HAP-1 (cell line): ENCODE measurements at regions not wholly inside any gene's neighbourhood (a gene's known extent, or its start where the extent isn't known, plus 50 kb on each side); places are given as distances from the start of the nearest gene placed in this dataset.
"Not testable (repeated sequence)": the region's sequence is repeated elsewhere in the genome, so short reads cannot be mapped to it uniquely, and the experiment has no call there.

Source experiments
- DNase-seq, 2 experiments: peaks; one replicate each; pipeline ENCODE4 v3.0.0-alpha.2; 2016 to 2020; ENCODE audit warnings: low spot score in 2 of 2
- H3K27me3 ChIP-seq: fragments of 250-450 bp; sonication (Bioruptor Pico); 2 replicates; pipeline ENCODE4 v1.5.1; 2020; ENCODE audit warnings: low read depth, mild to moderate bottlenecking, moderate library complexity
- H3K36me3 ChIP-seq: fragments of 250-450 bp; sonication (Bioruptor Pico); replicated peaks from 2 replicates; pipeline ENCODE4 v1.5.1; 2020; ENCODE audit warnings: mild to moderate bottlenecking
- H3K4me1 ChIP-seq: fragments of 250-450 bp; sonication (Bioruptor Pico); 2 replicates; pipeline ENCODE4 v1.5.1; 2020; ENCODE audit warnings: mild to moderate bottlenecking
- H3K4me3 ChIP-seq: fragments of 250-450 bp; sonication (Bioruptor Pico); 2 replicates; pipeline ENCODE4 v1.5.1; 2020; ENCODE audit warnings: mild to moderate bottlenecking, moderate library complexity
- H3K9me3 ChIP-seq: fragments of 250-450 bp; sonication (Bioruptor Pico); 2 replicates; pipeline ENCODE4 v1.5.1; 2020; ENCODE audit warnings: mild to moderate bottlenecking, moderate library complexity
- in situ Hi-C: fragments of 300-500 bp; cut with MboI; formaldehyde crosslinking; loops from 3 replicates; pipeline ENCODE4 v1.14.3; 2020; ENCODE audit warnings: low sequenced_read_pairs, inconsistent platforms, mixed read lengths

DNA sequence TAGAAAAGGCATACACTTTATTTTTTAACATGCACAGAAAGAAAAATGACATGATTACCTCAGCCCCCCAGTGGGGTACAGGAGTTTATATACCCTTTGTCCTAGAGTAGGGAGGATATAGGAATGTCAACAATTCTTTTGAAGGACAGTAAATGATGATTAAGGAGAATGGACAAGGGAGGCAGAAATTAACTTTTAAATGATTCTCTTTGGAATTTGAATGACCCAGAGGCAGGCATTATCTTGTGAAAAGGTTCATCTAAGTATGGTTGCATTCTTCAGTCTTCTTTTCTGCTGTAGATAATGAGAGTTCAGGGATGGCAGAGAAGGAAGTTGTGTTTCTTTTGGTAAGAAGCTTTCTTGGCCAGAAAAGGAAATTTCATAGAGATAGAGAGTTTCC is 971.3 kb downstream of the CNTNAP5 start:
- H3K27me3 ChIP-seq = no peaks in the 10 kb centered on the region
- DNase-seq = no peak
- no peaks in the 10 kb centered on the region for H3K9me3 ChIP-seq
- in situ Hi-C loops = no loop called here
- no peaks in the 10 kb centered on the region for H3K4me1 ChIP-seq
- no peaks in the 10 kb centered on the region for H3K36me3 ChIP-seq
- H3K4me3 ChIP-seq = no peak overlapping the region

DNA sequence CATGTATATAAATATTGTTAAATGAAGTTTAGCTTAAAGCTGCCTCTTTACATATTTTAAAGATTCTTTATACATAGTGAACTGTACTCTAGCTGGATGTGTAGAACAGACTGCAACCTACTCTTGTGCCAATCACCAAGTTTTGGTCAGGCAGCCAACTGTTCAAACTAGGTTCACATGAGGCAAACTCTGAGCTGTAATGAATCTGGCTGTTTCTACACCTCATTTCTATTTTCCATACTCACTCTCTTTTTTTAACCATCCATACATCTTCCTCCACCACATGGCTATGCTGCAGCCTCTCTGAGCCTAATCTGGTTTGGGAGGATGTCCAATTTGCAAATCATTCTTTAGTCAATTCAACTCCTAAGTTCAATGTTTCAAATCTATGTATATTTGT is 974.8 kb downstream of the CNTNAP5 start:
- H3K36me3 ChIP-seq = no peaks in the 10 kb centered on the region
- no peaks in the 10 kb centered on the region for H3K27me3 ChIP-seq
- no peaks in the 10 kb centered on the region for H3K4me1 ChIP-seq
- no peak for DNase-seq
- H3K4me3 ChIP-seq = no peak overlapping the region
- H3K9me3 ChIP-seq = no peaks in the 10 kb centered on the region
- in situ Hi-C loops = no loop called here

DNA sequence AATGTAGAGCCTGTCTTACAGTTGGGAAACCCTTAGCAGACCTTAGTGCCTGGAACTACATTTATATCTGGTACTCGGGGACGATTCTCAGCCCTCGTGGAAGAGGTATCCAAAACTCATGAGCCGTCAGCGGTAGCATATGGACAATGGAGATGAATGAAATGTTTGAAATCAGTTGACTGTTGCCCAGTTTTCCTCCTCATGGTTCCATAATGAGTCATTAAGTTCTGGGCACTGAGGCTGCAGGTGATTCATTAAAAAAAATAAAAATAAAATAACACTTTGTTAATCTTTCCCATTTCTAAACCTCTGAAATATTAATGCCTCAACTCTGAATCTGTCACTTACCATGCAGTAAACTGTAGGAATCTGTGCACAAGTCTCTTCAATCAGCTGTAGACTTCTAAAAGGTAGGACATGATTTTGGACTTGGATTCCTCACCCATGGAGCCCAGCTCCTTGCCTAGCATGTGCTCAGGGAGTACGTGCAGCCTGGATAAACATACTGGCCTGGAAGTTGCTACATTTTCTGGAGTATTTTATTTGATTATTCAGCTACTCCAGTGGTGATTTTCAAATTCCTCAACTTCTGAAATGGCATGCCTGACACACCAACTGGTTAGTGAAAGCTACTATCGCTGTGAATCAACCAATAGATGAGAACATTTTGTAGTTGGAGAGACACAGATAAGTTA is 979.2 kb downstream of the CNTNAP5 start:
- Histone ChIP-seq H3K4me1 (no peaks in the 10 kb centered on the region), H3K9me3 (no peaks in the 10 kb centered on the region), H3K27me3 (no peaks in the 10 kb centered on the region), H3K36me3 (no peaks in the 10 kb centered on the region), H3K4me3 (no peak overlapping the region)
- DNase-seq = no peak
- in situ Hi-C loops = no loop called here

DNA sequence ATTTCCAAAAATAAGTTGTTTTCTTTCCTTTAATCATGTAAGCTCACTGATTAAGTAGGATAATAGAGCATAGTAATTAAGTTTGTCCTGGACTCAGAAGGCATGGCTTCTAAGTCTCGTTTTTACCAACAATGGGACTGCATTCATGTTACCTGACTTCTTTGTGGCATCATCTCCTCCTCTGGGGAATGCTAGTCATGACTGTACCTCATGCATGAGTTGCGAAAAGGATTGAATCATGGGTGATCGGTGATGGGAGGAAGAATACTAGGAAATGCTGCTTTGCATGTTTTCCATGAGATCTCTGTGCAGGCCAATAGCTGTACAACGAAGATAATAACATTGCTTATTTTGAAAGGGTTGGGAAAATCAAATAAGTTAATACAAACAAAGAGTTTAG is 981.6 kb downstream of the CNTNAP5 start:
- DNase-seq = no peak
- Histone ChIP-seq H3K36me3 (no peaks in the 10 kb centered on the region), H3K9me3 (no peaks in the 10 kb centered on the region), H3K27me3 (no peaks in the 10 kb centered on the region), H3K4me1 (no peaks in the 10 kb centered on the region), H3K4me3 (no peak overlapping the region)
- in situ Hi-C loops = no loop called here

DNA sequence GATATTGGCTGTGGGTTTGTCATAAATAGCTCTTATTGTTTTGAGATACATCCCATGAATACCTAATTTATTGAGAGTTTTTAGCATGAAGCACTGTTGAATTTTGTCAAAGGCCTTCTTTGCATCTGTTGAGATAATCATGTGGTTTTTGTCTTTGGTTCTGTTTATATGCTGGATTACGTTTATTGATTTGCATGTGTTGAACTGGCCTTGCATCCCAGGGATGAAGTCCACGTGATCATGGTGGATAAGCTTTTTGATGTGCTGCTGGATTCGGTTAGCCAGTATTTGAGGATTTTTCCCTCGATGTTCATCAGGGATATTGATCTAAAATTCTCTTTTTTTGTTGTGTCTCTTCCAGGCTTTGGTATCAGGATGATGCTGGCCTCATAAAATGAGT is 1003.6 kb downstream of the CNTNAP5 start:
- H3K4me3 ChIP-seq, in situ Hi-C loops, H3K9me3 ChIP-seq, H3K27me3 ChIP-seq, H3K4me1 ChIP-seq, DNase-seq, H3K36me3 ChIP-seq: not testable (repeated sequence)

DNA sequence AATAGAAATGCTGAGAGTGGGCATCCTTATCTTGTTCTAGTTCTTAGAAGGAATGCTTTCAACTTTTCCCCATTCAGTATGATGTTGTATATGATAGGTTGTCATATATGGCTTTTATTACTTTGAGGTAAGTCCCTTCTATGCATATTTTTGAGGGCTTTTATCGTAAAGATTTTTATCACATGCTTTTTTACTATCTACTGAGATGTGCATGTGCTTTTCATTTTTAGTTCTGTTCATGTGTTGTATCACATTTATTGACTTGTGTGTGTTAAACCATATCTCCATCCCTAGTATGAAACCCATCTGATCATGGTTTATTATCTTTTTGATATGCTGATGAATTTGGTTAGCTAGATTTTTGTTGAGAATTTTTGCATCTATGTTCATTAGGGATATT is 1008.8 kb downstream of the CNTNAP5 start:
- Histone ChIP-seq H3K4me1 (no peaks in the 10 kb centered on the region), H3K36me3 (no peaks in the 10 kb centered on the region), H3K27me3 (no peaks in the 10 kb centered on the region), H3K9me3 (no peaks in the 10 kb centered on the region), H3K4me3 (no peak overlapping the region)
- in situ Hi-C loops = no loop called here
- DNase-seq = no peak

DNA sequence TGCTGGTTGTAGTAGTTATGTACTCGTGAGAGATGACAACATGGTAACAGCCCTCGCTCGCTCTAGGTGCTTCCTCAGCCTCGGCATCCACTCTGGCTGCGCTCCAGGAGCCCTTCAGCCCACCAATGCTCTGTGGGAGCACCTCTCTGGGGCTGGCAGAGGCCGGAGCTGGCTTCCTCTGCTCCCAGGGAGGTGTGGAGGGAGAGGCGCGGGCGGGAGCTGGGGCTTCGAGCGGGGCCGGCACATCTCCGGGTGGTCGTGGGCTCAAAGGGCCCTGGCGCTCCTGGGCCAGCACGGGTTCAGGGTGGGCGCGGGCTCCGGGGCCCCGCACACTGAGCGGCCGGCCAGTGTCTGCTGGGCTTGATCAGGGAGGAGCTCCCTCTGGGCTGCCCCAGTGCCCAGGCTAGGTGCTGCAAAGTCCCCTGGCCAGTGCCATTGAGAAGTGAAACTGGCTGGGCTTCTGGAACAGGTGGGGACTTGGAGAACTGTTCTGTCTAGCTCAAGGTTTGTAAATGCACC is 1012.1 kb downstream of the CNTNAP5 start:
- H3K4me3 ChIP-seq = no peak overlapping the region
- H3K9me3 ChIP-seq = no peaks in the 10 kb centered on the region
- DNase-seq = no peak
- no peaks in the 10 kb centered on the region for H3K36me3 ChIP-seq
- in situ Hi-C loops = no loop called here
- no peaks in the 10 kb centered on the region for H3K27me3 ChIP-seq
- no peaks in the 10 kb centered on the region for H3K4me1 ChIP-seq

DNA sequence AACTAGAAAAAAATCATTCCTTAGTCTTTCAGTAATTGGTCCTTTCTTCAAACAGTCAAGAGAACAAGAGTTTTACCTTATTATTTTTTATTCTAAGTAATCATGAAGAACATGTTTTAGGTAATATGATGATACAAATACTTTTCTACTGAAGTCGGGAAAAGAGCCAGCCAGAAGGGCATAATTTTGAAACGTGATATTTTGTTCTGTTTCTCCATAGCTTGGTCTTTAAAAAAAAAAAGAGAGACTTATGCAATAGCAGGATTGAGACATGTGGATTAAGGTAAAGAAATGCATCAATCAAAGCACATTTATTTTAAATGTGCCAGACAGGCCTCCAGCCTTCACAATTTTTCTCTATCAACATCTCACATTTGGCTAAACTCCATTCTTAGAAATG is 1016.8 kb downstream of the CNTNAP5 start:
- no peak for DNase-seq
- Histone ChIP-seq H3K9me3 (no peaks in the 10 kb centered on the region), H3K4me3 (no peak overlapping the region), H3K27me3 (no peaks in the 10 kb centered on the region), H3K36me3 (no peaks in the 10 kb centered on the region), H3K4me1 (no peaks in the 10 kb centered on the region)
- in situ Hi-C loops = no loop called here

DNA sequence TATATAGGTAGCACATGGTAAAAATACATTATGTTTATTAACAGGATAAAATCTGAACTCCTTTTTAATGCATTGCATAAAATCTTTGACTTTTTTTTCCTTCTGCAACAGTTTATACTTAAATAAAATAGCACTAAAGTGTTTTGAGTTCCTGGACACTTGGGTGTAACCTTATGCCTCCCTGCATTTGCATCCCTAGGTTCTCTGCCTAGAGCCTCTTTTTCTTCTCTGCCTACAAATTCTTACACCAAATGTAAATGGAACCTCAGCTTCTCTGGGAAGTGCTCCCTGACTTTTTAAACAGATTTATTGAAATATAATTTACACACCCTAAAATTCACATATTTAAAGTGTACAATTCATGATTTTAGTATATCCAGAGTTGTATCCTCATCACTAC is 1017.6 kb downstream of the CNTNAP5 start:
- no peak for DNase-seq
- H3K4me1 ChIP-seq = no peaks in the 10 kb centered on the region
- H3K27me3 ChIP-seq = no peaks in the 10 kb centered on the region
- no peaks in the 10 kb centered on the region for H3K9me3 ChIP-seq
- in situ Hi-C loops = no loop called here
- H3K36me3 ChIP-seq = no peaks in the 10 kb centered on the region
- no peak overlapping the region for H3K4me3 ChIP-seq

DNA sequence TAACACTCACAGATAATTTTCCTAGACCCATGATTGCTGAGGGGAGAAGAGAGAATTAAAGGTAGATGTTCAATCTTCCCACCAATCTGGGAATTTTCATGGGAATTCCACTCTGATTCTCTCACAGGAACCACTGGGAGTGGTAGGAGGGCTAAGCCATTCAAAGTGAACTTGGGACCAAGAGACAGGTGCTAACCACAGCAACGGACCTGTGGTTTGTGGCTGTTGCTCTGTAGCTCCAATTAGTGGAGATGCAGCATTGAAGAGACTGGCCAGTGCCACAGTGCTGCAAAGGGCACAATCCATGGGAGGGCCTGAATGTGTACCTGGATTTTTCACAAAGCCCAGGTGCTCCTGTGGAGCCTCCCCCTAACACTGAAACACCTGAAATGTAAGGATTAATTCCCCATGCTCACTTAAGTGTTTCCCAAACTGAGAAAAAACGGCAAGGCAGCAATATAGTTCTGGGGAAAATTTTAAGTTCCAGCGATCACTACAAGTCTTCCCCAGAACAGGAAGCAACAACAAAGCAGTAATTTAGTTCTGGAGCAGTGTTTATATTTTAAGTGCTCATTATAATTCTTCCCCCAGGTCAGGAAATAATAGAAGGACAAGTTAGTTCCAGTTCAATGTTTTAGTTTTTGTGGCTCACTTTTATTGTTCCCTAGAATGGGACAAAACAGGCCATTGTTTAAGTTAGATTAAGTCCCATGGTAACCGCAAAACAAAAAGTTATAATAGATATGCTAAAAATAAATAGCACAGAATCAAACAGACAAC is 1045.8 kb downstream of the CNTNAP5 start:
- no peak overlapping the region for H3K4me3 ChIP-seq
- no peaks in the 10 kb centered on the region for H3K36me3 ChIP-seq
- H3K4me1 ChIP-seq = no peaks in the 10 kb centered on the region
- no peaks in the 10 kb centered on the region for H3K27me3 ChIP-seq
- no peak for DNase-seq
- in situ Hi-C loops = no loop called here
- H3K9me3 ChIP-seq = 0 out of 2 replicates have a peak, but pooled peaks cover 2% of the 10 kb centered on the region

DNA sequence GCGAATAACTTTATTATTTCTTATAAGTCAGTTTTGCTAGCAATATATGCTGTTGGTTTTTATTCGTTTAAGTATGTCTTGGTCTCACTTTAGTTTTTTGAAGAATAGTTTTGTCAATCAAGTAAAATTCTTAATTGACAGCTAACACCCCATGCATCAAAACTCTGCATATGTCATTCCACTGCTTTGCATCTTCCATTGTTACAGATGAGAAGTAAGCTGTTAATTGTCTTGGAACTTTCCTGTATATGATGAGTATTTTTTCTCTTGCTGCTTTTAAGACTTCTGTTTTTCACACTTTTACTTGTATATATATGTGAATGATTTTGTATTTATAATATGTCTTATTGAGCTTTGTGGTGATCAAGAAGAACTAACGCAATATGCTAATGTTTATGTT is 1048.4 kb downstream of the CNTNAP5 start:
- Histone ChIP-seq H3K4me3 (no peak overlapping the region), H3K36me3 (no peaks in the 10 kb centered on the region), H3K4me1 (no peaks in the 10 kb centered on the region), H3K9me3 (no peaks in the 10 kb centered on the region), H3K27me3 (no peaks in the 10 kb centered on the region)
- in situ Hi-C loops = no loop called here
- DNase-seq = no peak

DNA sequence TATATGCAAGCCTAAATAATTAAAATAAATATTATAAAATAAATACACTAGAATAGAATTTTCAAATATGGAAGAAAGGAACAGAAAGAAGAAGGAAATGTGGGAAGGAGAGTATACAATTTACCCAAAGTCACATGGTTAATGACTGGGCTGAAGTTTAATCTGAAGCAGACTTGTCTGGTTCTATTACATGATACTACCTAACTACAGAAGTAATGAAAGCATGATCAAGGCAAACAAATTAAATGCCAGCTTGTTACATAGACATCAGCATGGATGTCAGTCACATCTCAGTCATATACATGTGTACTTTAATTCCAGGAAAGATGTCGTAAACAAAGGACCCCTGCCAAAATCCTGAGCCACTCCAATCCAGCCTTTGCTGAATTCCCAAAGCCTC is 1060.8 kb downstream of the CNTNAP5 start:
- in situ Hi-C loops = no loop called here
- Histone ChIP-seq H3K27me3 (no peaks in the 10 kb centered on the region), H3K4me1 (no peaks in the 10 kb centered on the region), H3K9me3 (no peaks in the 10 kb centered on the region), H3K4me3 (no peak overlapping the region), H3K36me3 (no peaks in the 10 kb centered on the region)
- DNase-seq = no peak

DNA sequence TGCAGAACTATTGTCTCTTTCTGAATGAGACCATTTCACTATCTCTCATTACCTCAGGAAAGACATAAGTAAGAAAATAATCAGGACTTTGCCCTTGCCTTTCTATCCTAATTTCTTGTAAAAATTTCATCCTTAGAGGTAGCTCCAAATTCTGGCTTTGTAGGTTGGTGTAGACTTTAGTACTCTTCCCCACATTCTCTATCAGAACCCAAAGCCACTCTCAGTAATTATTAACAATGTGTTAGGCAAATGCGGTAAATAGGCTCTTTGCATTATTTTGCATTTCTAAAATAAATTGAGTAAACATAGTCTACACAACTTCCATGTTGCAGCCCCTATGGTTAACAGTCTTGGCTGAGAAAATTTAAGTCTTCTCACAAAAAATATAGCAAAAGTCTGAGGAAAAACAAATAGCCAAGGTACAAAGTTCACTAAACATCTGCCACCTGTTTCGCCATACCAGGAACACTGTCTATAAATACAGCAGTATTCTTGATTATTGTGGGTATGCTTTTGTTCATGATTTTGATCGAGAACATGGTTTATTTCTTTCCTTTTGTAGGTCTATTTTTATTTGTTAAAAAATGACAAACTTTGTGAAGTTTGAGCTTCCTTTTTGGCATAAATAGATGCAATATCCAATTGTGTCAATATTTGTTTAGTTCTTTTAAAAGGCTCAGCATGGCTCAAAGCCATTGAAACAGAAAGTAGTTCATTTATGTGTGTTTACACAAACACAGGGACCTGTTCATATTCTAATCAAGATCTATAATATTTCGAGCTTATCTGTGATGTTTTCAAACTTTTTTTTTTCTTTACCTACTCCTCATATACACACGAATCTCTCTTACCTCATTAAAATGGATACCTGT is 1061.5 kb downstream of the CNTNAP5 start:
- H3K9me3 ChIP-seq = no peaks in the 10 kb centered on the region
- no peak overlapping the region for H3K4me3 ChIP-seq
- no peaks in the 10 kb centered on the region for H3K36me3 ChIP-seq
- H3K4me1 ChIP-seq = no peaks in the 10 kb centered on the region
- in situ Hi-C loops = no loop called here
- H3K27me3 ChIP-seq = no peaks in the 10 kb centered on the region
- no peak for DNase-seq
